SK-N-MC (cell line): ENCODE measurements at regions not wholly inside any gene's neighbourhood (a gene's known extent, or its start where the extent isn't known, plus 50 kb on each side); places are given as distances from the start of the nearest gene placed in this dataset.

ENCODE experiments used
- DNase-seq: peaks from one replicate; pipeline ENCODE4 v3.0.0-alpha.2; 2011; ENCODE audit warnings: low read depth, low spot score
- H3K27ac ChIP-seq: fragments of 200-600 bp; sonication (generic); 2 replicates; pipeline ENCODE4 v1.5.1; 2016; ENCODE audit warnings: mixed run types
- H3K36me3 ChIP-seq: fragments of 200-600 bp; sonication (generic); 2 replicates; pipeline ENCODE4 v1.6.1; 2017; ENCODE audit warnings: antibody characterized with exemption, low read length, mixed read lengths; ENCODE audit not compliant: insufficient read depth
- H3K4me3 ChIP-seq: fragments of 200-600 bp; sonication (generic); 2 replicates; pipeline ENCODE4 v1.5.1; 2016
- H3K9ac ChIP-seq: fragments of 200-600 bp; sonication (generic); 2 replicates; pipeline ENCODE4 v1.8.0; 2017; ENCODE audit warnings: mixed run types, mixed read lengths; ENCODE audit not compliant: insufficient read length
- H3K9me3 ChIP-seq: fragments of 200-600 bp; sonication (generic); 2 replicates; pipeline ENCODE4 v1.6.1; 2017; ENCODE audit warnings: low read depth, mild to moderate bottlenecking, antibody characterized with exemption, low read length, moderate library complexity, mixed read lengths
- EZH2 ChIP-seq: fragments of 200-600 bp; sonication (generic); IDR thresholded peaks from one replicate; pipeline ENCODE4 v1.6.1; 2017; ENCODE audit warnings: antibody characterized with exemption
- FOXP2 ChIP-seq: optimal IDR thresholded peaks from 2 replicates; pipeline ENCODE3; 2011; ENCODE audit warnings: mild to moderate bottlenecking, moderate library complexity; ENCODE audit not compliant: insufficient read depth; ENCODE audit errors: extremely low read length, control extremely low read depth
- POLR2AphosphoS5 ChIP-seq: IDR thresholded peaks from 2 replicates; pipeline ENCODE4 v1.6.1; 2012; ENCODE audit warnings: mild to moderate bottlenecking, low read depth, low read length, borderline replicate concordance

DNA sequence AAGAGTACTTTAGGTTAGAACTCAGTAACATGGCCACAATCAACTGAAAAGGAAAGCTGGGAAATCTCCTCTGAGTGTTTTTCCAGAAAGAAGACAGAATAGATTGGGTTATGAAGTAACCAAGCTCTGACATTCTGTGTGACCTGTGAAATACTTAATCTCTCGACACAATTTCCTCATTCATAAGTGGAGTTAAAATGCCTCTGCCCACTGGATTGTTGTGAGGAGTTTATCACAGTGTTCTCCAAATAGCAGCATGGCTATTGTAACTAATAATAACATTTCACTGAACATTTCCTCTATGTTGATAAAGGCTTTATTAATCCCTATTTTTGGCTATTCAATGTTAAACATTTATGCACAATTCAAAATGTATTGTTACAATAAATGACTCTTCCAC, 311.0 kb downstream of the GABRB2 start:
- DNase-seq: no peak
- H3K9ac ChIP-seq: no peak overlapping the region
- H3K9me3 ChIP-seq: no peaks in the 10 kb centered on the region
- TF ChIP-seq EZH2: no peak
- no peak for TF ChIP-seq FOXP2
- TF ChIP-seq POLR2AphosphoS5: no peak
- H3K27ac ChIP-seq: no peak overlapping the region
- H3K4me3 ChIP-seq: no peak overlapping the region
- H3K36me3 ChIP-seq: no peaks in the 10 kb centered on the region

DNA sequence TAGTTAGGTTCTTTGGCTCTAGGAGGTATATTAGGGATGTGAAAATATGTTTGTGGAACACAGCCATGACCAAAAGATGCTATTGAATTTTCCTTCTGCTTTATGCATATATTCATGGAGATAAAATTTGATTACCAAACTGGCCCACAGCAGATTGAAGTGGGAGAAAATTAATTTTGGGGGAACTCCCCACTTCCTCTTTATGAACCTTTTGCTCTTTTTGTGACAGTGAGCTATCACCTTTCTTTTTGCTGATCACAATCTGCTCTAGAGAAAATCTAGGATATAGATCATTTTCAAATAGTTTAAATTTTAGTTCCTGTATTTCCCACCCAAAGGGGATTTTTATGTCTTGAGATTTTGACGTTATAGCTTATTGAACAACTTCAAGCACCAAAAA, 313.0 kb downstream of the GABRB2 start:
- DNase-seq: no peak
- Histone ChIP-seq H3K9ac (no peak overlapping the region), H3K36me3 (no peaks in the 10 kb centered on the region), H3K9me3 (no peaks in the 10 kb centered on the region), H3K27ac (no peak overlapping the region), H3K4me3 (no peak overlapping the region)
- no peak for TF ChIP-seq FOXP2
- TF ChIP-seq EZH2: no peak
- TF ChIP-seq POLR2AphosphoS5: no peak

DNA sequence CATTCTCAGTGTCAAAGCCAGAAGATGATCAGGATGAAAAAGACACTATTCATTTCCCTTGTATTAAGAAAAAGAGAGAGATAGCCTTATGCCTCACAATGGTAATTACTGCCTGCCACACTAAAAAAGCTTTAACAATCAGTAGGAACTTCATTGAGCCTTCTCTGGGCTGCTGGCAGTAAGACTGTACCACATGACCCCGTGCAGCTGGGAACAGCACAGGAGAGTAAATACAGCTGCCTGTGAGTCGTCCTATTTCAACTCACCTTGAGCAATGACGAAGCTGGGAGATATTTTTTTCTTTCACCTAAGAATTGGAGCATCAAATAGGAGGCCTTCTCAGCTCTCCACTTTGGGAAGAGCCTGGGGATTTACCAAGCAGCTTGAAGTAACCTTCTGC, 316.3 kb downstream of the GABRB2 start:
- TF ChIP-seq EZH2 (no peak), POLR2AphosphoS5 (no peak), FOXP2 (no peak)
- H3K27ac ChIP-seq: no peak overlapping the region
- no peaks in the 10 kb centered on the region for H3K36me3 ChIP-seq
- DNase-seq: no peak
- H3K9ac ChIP-seq: no peak overlapping the region
- H3K9me3 ChIP-seq: no peaks in the 10 kb centered on the region
- no peak overlapping the region for H3K4me3 ChIP-seq

DNA sequence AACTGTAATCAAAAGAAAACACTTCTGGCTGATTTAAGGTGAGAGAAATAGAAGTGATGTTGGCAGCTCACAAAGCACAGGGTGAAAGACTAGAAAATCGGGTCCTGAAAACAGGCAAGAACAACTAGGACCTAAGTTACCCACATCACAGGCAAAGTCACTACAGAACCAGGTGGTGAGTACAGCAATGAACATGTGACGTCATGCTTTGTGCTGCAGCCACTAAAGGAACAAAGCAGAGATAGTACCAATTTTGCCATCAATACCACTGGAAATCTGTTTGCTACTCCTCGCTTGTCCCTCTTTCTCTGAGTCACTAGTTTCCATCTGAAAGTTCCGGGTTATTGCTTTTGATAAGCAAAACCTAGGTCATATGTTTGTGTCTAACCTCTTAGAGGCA, 326.7 kb downstream of the GABRB2 start:
- Histone ChIP-seq H3K27ac (no peak overlapping the region), H3K4me3 (no peak overlapping the region), H3K9me3 (no peaks in the 10 kb centered on the region), H3K36me3 (no peaks in the 10 kb centered on the region), H3K9ac (no peak overlapping the region)
- DNase-seq: no peak
- TF ChIP-seq EZH2: no peak
- no peak for TF ChIP-seq FOXP2
- no peak for TF ChIP-seq POLR2AphosphoS5

DNA sequence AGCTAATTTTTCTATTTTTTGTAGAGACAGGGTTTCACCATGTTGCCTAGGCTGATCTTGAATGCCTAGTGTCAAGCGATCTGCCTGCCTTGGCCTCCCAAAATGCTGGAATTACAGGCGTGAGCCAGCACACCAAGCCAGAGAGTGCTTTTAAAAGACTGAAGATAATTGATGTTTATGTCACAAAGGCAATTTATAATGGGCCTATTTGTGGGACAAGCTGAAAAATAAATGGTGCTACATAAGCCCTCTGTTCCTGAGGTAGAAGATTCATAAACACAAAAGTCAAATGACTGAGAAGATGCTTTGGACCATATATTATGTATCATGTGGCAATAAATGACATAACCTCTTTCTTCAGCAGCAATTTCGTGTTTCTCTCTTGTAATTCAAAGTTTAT, 329.6 kb downstream of the GABRB2 start:
- Histone ChIP-seq H3K9me3 (no peaks in the 10 kb centered on the region), H3K9ac (no peak overlapping the region), H3K36me3 (no peaks in the 10 kb centered on the region), H3K27ac (no peak overlapping the region), H3K4me3 (no peak overlapping the region)
- TF ChIP-seq FOXP2: no peak
- TF ChIP-seq EZH2: no peak
- TF ChIP-seq POLR2AphosphoS5: no peak
- no peak for DNase-seq

DNA sequence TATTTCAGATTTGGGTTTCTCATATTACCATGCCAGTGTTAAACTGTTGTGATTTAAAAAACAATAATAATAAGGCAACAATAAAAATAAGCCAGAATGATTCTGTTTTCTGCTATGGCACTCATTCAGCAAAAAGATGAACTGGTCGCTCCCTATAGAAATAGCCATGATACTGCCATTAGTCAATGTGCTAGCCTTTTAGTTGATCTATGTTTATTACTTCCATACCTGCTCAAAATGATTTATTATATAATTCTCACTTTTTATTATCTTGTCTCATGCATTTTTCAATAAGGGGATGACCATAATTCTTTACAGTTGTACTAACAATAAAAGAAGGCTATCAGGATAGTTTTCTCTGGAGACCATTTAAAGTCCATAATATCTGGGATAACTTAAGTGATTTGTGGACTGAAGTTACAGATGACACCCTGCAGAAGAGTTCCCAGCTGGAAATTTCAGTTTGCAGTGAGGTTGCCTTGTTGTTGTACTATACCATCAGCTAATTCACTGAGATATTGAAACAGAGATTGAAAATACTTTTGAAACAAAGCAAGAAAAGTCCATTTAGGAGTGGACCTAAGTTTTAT, 334.3 kb downstream of the GABRB2 start:
- H3K4me3 ChIP-seq: no peak overlapping the region

DNA sequence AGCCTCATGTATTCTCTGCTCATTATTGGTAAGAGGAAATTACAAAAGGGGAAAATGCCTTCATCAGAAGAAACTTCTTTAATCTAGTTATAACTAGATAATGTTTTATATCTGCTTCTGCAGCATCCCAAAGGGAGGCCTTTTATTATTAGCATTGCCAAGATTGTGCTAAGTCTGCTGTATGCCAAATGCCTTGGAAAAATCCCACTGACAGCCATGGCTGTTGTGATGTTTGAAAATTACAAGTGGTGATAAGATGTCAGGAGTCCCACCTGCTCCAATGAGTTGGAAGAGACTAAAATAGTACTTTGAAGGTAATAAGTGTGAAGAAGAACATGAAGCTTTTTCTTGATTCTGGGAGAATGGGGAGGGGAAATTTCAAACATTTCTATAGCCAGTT, 345.0 kb downstream of the GABRB2 start:
- Histone ChIP-seq H3K36me3 (no peaks in the 10 kb centered on the region), H3K4me3 (no peak overlapping the region), H3K27ac (no peak overlapping the region), H3K9ac (no peak overlapping the region), H3K9me3 (no peaks in the 10 kb centered on the region)
- no peak for DNase-seq
- TF ChIP-seq POLR2AphosphoS5 (no peak), EZH2 (no peak), FOXP2 (no peak)

More for the DNA sequence above, 334.3 kb downstream of the GABRB2 start:
- TF ChIP-seq POLR2AphosphoS5: no peak
- no peak for TF ChIP-seq FOXP2
- TF ChIP-seq EZH2: no peak
- Histone ChIP-seq H3K27ac (no peak overlapping the region), H3K9ac (no peak overlapping the region), H3K9me3 (no peaks in the 10 kb centered on the region), H3K36me3 (no peaks in the 10 kb centered on the region)
- DNase-seq: no peak

DNA sequence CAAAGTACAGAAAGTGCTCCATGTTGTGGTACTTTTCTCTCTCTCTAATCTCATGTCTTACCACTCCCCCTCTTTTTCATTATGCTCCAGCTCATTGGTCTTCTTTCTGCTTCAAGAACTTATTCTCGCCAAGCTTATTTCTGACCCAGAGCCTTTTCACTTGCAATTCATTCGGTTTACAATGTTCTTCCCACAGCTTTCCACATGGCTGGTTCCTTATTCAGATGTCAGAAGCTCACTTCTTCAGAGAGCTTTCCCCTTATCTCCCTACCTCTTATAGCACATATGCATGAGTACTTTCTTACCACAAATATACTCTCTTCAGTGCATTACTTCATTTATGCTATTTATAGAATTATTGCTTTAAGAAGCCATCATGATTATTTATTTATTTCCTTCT, 338.8 kb upstream of the ATP10B start:
- Histone ChIP-seq H3K9me3 (no peaks in the 10 kb centered on the region), H3K4me3 (no peak overlapping the region), H3K27ac (no peak overlapping the region), H3K9ac (no peak overlapping the region), H3K36me3 (no peaks in the 10 kb centered on the region)
- no peak for TF ChIP-seq FOXP2
- no peak for TF ChIP-seq EZH2
- no peak for TF ChIP-seq POLR2AphosphoS5
- DNase-seq: no peak

DNA sequence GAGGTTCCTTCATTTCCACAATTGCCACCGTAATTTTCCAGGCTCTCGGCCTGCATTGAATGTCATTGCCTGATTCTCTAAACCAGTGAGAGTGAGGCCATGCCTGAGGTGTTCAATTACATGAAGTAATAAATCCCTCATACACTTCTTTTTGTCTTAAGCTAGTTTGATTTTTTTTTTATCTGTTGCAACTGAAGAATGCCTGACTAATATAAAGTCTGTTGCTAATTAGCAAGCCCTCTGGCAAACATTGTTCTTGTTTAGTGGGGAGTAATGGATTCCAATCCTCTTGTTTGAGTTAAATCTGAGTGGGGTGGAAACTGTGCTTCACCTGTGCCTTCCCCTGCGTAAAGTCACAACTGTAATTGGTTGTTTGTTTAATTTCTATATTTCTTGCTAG, 338.1 kb upstream of the ATP10B start:
- DNase-seq: no peak
- no peaks in the 10 kb centered on the region for H3K36me3 ChIP-seq
- H3K9me3 ChIP-seq: no peaks in the 10 kb centered on the region
- TF ChIP-seq POLR2AphosphoS5 (no peak), EZH2 (no peak), FOXP2 (no peak)
- no peak overlapping the region for H3K27ac ChIP-seq
- no peak overlapping the region for H3K4me3 ChIP-seq
- H3K9ac ChIP-seq: no peak overlapping the region
